ENCODE measurements at regions not wholly inside any gene's neighbourhood (a gene's known extent, or its start where the extent isn't known, plus 50 kb on each side); places are given as distances from the start of the nearest gene placed in this dataset.

DNA sequence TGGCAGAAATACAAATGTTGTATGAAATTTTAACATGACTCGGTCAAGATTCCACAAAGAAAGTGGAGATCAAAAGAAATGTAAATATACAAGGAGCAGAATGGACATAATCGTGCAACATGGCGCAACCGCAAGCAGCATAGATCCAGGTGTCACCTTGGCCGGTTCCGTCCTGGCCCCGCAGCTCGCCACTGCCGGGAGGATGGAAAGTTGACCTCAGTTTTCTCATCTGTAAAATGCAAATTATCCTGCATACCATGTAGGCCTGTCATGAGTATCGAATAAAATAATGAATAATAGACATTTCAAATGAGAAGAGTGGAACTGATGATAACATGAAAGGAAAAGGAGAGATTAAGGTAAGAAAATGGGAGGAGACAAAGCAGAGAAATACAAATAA, 427.3 kb upstream of the SMIM21 start:
- TF ChIP-seq, protein P1, sequence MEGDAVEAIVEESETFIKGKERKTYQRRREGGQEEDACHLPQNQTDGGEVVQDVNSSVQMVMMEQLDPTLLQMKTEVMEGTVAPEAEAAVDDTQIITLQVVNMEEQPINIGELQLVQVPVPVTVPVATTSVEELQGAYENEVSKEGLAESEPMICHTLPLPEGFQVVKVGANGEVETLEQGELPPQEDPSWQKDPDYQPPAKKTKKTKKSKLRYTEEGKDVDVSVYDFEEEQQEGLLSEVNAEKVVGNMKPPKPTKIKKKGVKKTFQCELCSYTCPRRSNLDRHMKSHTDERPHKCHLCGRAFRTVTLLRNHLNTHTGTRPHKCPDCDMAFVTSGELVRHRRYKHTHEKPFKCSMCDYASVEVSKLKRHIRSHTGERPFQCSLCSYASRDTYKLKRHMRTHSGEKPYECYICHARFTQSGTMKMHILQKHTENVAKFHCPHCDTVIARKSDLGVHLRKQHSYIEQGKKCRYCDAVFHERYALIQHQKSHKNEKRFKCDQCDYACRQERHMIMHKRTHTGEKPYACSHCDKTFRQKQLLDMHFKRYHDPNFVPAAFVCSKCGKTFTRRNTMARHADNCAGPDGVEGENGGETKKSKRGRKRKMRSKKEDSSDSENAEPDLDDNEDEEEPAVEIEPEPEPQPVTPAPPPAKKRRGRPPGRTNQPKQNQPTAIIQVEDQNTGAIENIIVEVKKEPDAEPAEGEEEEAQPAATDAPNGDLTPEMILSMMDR (conservative IDR thresholded peaks at IDR 0.05 in 1 of 2, IDR thresholded peaks at IDR 0.05 in 1 of 2; ENCODE audit: low read depth in 1 of 2, low read length in 2 of 2): no peak
- no peak for TF ChIP-seq EZH2 (IDR thresholded peaks at IDR 0.05; ENCODE audit: low read length, missing control alignments)

Measured in fibroblast of lung (primary cell).